Osteocyte (in vitro differentiated cells): ENCODE measurements at regions not wholly inside any gene's neighbourhood (a gene's known extent, or its start where the extent isn't known, plus 50 kb on each side); places are given as distances from the start of the nearest gene placed in this dataset.

Experiments
- DNase-seq: peaks from one replicate; pipeline ENCODE4 v3.0.0; 2021; ENCODE audit warnings: mixed read lengths; ENCODE audit not compliant: unreplicated experiment; ENCODE audit errors: extremely low spot score
- H3K27ac Mint-ChIP-seq: one replicate; pipeline ENCODE4 v1.8.0; 2021; ENCODE audit warnings: mild to moderate bottlenecking, mixed read lengths; ENCODE audit not compliant: unreplicated experiment
- H3K27me3 Mint-ChIP-seq: one replicate; pipeline ENCODE4 v1.8.0; 2021; ENCODE audit warnings: mixed read lengths; ENCODE audit not compliant: unreplicated experiment
- H3K36me3 Mint-ChIP-seq: one replicate; pipeline ENCODE4 v1.8.0; 2021; ENCODE audit warnings: mixed read lengths; ENCODE audit not compliant: unreplicated experiment
- H3K4me1 Mint-ChIP-seq: one replicate; pipeline ENCODE4 v1.8.0; 2021; ENCODE audit warnings: mixed read lengths; ENCODE audit not compliant: unreplicated experiment
- H3K4me3 Mint-ChIP-seq: one replicate; pipeline ENCODE4 v1.8.0; 2021; ENCODE audit warnings: mild to moderate bottlenecking, moderate library complexity, mixed read lengths; ENCODE audit not compliant: unreplicated experiment
- H3K9me3 Mint-ChIP-seq: one replicate; pipeline ENCODE4 v1.8.0; 2021; ENCODE audit warnings: mixed read lengths; ENCODE audit not compliant: unreplicated experiment
- CTCF ChIP-seq: fragments of 200-600 bp; sonication (generic); IDR thresholded peaks from 2 replicates; pipeline ENCODE4 v1.5.0; 2021; ENCODE audit warnings: antibody characterized with exemption, mild to moderate bottlenecking, moderate library complexity

DNA sequence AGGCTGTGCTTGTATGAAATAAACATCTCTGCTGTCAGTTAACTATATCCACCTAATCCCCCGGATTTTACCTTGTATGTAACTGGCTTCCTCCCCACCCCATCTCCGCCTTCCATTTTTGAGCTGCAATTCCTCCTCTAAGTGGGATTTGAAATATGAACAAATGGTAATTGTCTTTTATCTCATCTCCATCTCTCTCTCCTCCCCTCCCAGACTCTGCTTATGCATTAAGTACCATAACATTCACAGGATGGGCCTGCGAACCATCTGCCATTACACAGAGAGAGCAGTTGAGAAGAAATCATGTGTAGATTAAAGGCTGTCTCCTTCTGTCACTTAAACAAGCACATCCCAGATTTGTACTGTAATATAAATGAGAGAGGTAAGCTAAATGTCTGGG lies 1169.9 kb downstream of the TYW1 start:
- H3K27me3 Mint-ChIP-seq = no peaks in the 10 kb centered on the region
- TF ChIP-seq CTCF = no peak
- no peaks in the 10 kb centered on the region for H3K36me3 Mint-ChIP-seq
- H3K27ac Mint-ChIP-seq = no peak overlapping the region
- H3K9me3 Mint-ChIP-seq = peaks cover 13% of the 10 kb centered on the region
- no peak for DNase-seq
- no peak overlapping the region for H3K4me3 Mint-ChIP-seq
- H3K4me1 Mint-ChIP-seq = no peaks in the 10 kb centered on the region

GRCh38 chr7:68173513-68173912 lies 1176.9 kb downstream of the TYW1 start:
- peaks cover 4% of the 10 kb centered on the region for H3K9me3 Mint-ChIP-seq
- H3K4me1 Mint-ChIP-seq = no peaks in the 10 kb centered on the region

DNA sequence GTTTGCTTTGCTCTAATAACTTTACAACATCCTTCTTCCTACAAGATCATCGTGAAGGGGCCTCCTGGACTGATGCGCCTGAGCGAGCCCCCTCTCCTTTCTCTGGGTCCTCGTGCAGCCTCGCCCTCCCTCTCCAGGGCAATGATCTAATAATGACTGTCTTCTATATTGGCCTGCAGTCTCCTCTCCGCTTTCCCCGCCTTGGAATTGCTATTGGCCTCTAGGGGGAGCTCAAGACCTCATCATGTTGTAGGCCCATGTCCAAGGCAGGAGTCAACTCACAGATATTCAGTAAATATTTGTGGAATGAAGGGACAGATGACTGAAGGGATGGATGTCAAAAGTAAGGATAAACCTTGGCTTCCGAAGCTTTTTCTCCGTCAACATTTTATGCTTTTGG lies 1180.3 kb downstream of the TYW1 start:
- DNase-seq = no peak
- TF ChIP-seq CTCF = peak; percentile 73
- no peaks in the 10 kb centered on the region for H3K9me3 Mint-ChIP-seq
- H3K27ac Mint-ChIP-seq = no peak overlapping the region
- H3K27me3 Mint-ChIP-seq = no peaks in the 10 kb centered on the region
- H3K36me3 Mint-ChIP-seq = no peaks in the 10 kb centered on the region
- H3K4me3 Mint-ChIP-seq = no peak overlapping the region
- H3K4me1 Mint-ChIP-seq = no peaks in the 10 kb centered on the region

More at GRCh38 chr7:68173513-68173912, 1176.9 kb downstream of the TYW1 start:
- DNase-seq = no peak
- Mint-ChIP-seq H3K27me3 (no peaks in the 10 kb centered on the region), H3K27ac (no peak overlapping the region), H3K4me3 (no peak overlapping the region), H3K36me3 (no peaks in the 10 kb centered on the region)
- no peak for TF ChIP-seq CTCF

DNA sequence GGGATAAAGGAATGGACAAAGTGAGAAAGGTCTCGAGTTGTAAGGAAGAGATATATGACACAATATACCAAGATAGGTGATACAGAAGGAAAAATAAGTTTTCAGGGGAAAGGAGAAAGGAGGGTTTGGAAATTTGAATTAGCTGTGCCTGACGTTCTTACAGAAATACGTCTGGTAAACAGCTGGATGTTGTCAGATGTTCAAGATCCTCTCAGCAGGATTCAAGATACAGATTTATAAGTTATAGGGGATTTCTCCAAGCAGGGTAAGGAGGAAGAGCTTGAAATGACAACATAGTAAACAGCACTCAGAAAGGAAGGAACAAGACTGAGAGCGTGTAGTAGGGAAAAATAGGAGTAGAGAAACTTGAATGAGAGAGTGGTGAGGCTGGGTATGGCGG lies 1184.1 kb downstream of the TYW1 start:
- Mint-ChIP-seq H3K4me1 (no peaks in the 10 kb centered on the region), H3K27me3 (no peaks in the 10 kb centered on the region), H3K36me3 (no peaks in the 10 kb centered on the region), H3K9me3 (no peaks in the 10 kb centered on the region), H3K27ac (no peak overlapping the region), H3K4me3 (no peak overlapping the region)
- TF ChIP-seq CTCF = no peak
- no peak for DNase-seq

- H3K4me1 Mint-ChIP-seq = no peaks in the 10 kb centered on the region
- no peak overlapping the region for H3K4me3 Mint-ChIP-seq
- no peaks in the 10 kb centered on the region for H3K9me3 Mint-ChIP-seq
- DNase-seq = no peak
- TF ChIP-seq CTCF = no peak
- H3K36me3 Mint-ChIP-seq = no peaks in the 10 kb centered on the region
- H3K27me3 Mint-ChIP-seq = no peaks in the 10 kb centered on the region
- H3K27ac Mint-ChIP-seq = no peak overlapping the region
Observed at GRCh38 chr7:68183176-68183575, 1186.5 kb downstream of the TYW1 start.
